ENCODE measurements at regions not wholly inside any gene's neighbourhood (a gene's known extent, or its start where the extent isn't known, plus 50 kb on each side); places are given as distances from the start of the nearest gene placed in this dataset.

GRCh38 chr2:60319031-60319547 lies 234.4 kb downstream of the BCL11A start:
- no peak for FAIRE-seq

GRCh38 chr2:60318544-60318943 lies 234.9 kb downstream of the BCL11A start:
- FAIRE-seq = no peak

GRCh38 chr2:60317844-60318243 lies 235.6 kb downstream of the BCL11A start:
- FAIRE-seq = no peak

GRCh38 chr2:60317034-60317386 lies 236.4 kb downstream of the BCL11A start:
- no peak for FAIRE-seq

- no peak for FAIRE-seq
Measured at GRCh38 chr2:60316381-60317033, 236.9 kb downstream of the BCL11A start.

- FAIRE-seq = no peak
Measured at GRCh38 chr2:60313470-60314172, 239.8 kb downstream of the BCL11A start.

GRCh38 chr2:60312618-60313017 lies 240.8 kb downstream of the BCL11A start:
- no peak for FAIRE-seq

- no peak for FAIRE-seq
Measured at GRCh38 chr2:60311524-60311923, 241.9 kb downstream of the BCL11A start.

GRCh38 chr2:60309941-60310660 lies 243.4 kb downstream of the BCL11A start:
- FAIRE-seq = no peak

- no peak for FAIRE-seq
Measured at GRCh38 chr2:60309336-60309735, 244.1 kb downstream of the BCL11A start.

- no peak for FAIRE-seq
Measured at GRCh38 chr2:60306267-60306861, 247.1 kb downstream of the BCL11A start.

GRCh38 chr2:60303680-60304079 lies 249.8 kb downstream of the BCL11A start:
- no peak for FAIRE-seq

- no peak for FAIRE-seq
Measured at GRCh38 chr2:60302377-60303126, 250.9 kb downstream of the BCL11A start.

- FAIRE-seq = no peak
Measured at GRCh38 chr2:60301726-60302125, 251.7 kb downstream of the BCL11A start.

- no peak for FAIRE-seq
Measured at GRCh38 chr2:60299179-60299578, 254.3 kb downstream of the BCL11A start.

GRCh38 chr2:60298006-60298696 lies 255.3 kb downstream of the BCL11A start:
- FAIRE-seq = no peak

- FAIRE-seq = no peak
Measured at GRCh38 chr2:60297296-60298005, 256.0 kb downstream of the BCL11A start.

GRCh38 chr2:60296219-60296955 lies 257.1 kb downstream of the BCL11A start:
- no peak for FAIRE-seq

- no peak for FAIRE-seq
Measured at GRCh38 chr2:60295636-60295962, 257.9 kb downstream of the BCL11A start.

GRCh38 chr2:60294901-60295635 lies 258.4 kb downstream of the BCL11A start:
- no peak for FAIRE-seq

Measured in TTC549 (cell line).